RWPE1 (cell line): ENCODE measurements at regions not wholly inside any gene's neighbourhood (a gene's known extent, or its start where the extent isn't known, plus 50 kb on each side); places are given as distances from the start of the nearest gene placed in this dataset.

Source experiments
- CTCF ChIA-PET: fragments of 350-600 bp; sonication (Branson Sonifier 250); formaldehyde crosslinking; extraction: SDS; loops from one replicate; lab custom pipeline; 2021; lab: Yijun Ruan, JAX
- POLR2A ChIA-PET: fragments of 400-600 bp; formaldehyde crosslinking; extraction: SDS; loops from one replicate; lab custom pipeline; 2020; ENCODE audit warnings: antibody characterized with exemption; ENCODE audit not compliant: low non-redundant PET; lab: Yijun Ruan, JAX
- DNase-seq: peaks from one replicate; pipeline ENCODE4 v3.0.0; 2012; ENCODE audit warnings: low spot score
- H3K27ac ChIP-seq: fragments of 450-650 bp; 2 replicates; pipeline ENCODE4 v1.5.1; 2017
- CTCF ChIP-seq: fragments of 450-650 bp; conservative IDR thresholded peaks from 2 replicates; pipeline ENCODE4 v1.5.1; 2017; ENCODE audit warnings: low read depth, mild to moderate bottlenecking

GRCh38 chr5:167352801-167353200 lies 938.6 kb upstream of the WWC1 start:
- H3K27ac ChIP-seq: no peak overlapping the region
- ChIA-PET CTCF (interaction anchor here (0.7 kb wide), 1 partner anchor 1872 kb away, joined by 3 read pairs; no protein-coding TSS in a partner anchor), POLR2A (no interaction called here)
- DNase-seq: peak; percentile 23
- TF ChIP-seq CTCF: no peak

- TF ChIP-seq CTCF: no peak
- ChIA-PET CTCF (no interaction called here), POLR2A (no interaction called here)
- no peak for DNase-seq
- no peak overlapping the region for H3K27ac ChIP-seq
These were observed 936.1 kb upstream of the WWC1 start for GRCh38 chr5:167355346-167355745.

GRCh38 chr5:167356374-167356773 lies 935.1 kb upstream of the WWC1 start:
- H3K27ac ChIP-seq: no peak overlapping the region
- ChIA-PET POLR2A (no interaction called here), CTCF (interaction anchor here (0.6 kb wide), 1 partner anchor 1747 kb away, joined by 6 read pairs; no protein-coding TSS in a partner anchor)
- DNase-seq: no peak
- no peak for TF ChIP-seq CTCF

- ChIA-PET CTCF (interaction anchor here (0.6 to 0.7 kb wide), 2 partner anchors 67 to 332 kb away, joined by 3 to 4 read pairs; no protein-coding TSS in a partner anchor), POLR2A (no interaction called here)
- TF ChIP-seq CTCF: no peak
- no peak overlapping the region for H3K27ac ChIP-seq
- no peak for DNase-seq
These were observed 932.5 kb upstream of the WWC1 start for GRCh38 chr5:167358868-167359492.

GRCh38 chr5:167361795-167362194 lies 929.6 kb upstream of the WWC1 start:
- DNase-seq: no peak
- TF ChIP-seq CTCF: no peak
- ChIA-PET POLR2A (no interaction called here), CTCF (no interaction called here)
- H3K27ac ChIP-seq: no peak overlapping the region

- CTCF ChIA-PET: no interaction called here
These were observed 928.4 kb upstream of the WWC1 start for GRCh38 chr5:167363065-167363464.

More at GRCh38 chr5:167363065-167363464, 928.4 kb upstream of the WWC1 start:
- no peak for DNase-seq
- no peak overlapping the region for H3K27ac ChIP-seq
- POLR2A ChIA-PET: no interaction called here
- TF ChIP-seq CTCF: no peak
